SK-N-MC (cell line): ENCODE measurements at regions not wholly inside any gene's neighbourhood (a gene's known extent, or its start where the extent isn't known, plus 50 kb on each side); places are given as distances from the start of the nearest gene placed in this dataset.

Experiments
- EZH2 ChIP-seq: fragments of 200-600 bp; sonication (generic); IDR thresholded peaks from one replicate; pipeline ENCODE4 v1.6.1; 2017; ENCODE audit warnings: antibody characterized with exemption
- POLR2AphosphoS5 ChIP-seq: IDR thresholded peaks from 2 replicates; pipeline ENCODE4 v1.6.1; 2012; ENCODE audit warnings: mild to moderate bottlenecking, low read depth, low read length, borderline replicate concordance

DNA sequence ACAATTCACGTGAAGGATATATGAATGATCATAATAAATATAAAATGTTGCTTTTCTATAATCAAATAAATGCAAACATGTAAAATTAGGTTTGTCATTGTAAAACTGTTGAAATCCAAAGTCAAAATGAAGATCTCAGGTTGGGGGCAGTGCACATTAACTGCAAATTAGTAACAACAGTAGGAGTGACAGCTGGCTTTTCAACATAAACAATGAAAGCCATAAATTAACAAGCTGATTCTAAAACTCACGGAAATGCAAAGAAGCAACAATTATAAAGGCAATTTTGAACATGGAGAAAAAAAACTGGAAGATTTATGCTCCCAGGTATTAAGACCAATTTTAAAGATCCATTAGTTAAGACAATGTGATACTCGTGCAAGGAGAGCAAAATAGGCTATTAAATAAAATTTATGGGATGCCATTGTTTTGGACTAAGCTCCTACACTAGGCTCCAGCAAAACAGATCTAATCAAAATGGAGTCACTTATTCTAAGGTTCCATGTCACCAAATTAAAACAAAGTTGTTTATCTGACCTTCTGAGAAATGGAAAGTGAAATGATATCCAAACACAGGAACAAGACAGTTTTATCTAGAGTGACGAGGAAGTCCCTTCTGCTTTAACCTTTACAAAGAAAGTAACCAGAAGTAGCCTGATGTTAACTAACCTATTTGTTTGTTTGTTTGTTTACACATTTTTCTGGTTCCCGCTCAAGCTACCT, 770.8 kb downstream of the EPHA7 start:
- TF ChIP-seq EZH2 (no peak), POLR2AphosphoS5 (no peak)
